H1 (cell line): ENCODE measurements at regions not wholly inside any gene's neighbourhood (a gene's known extent, or its start where the extent isn't known, plus 50 kb on each side); places are given as distances from the start of the nearest gene placed in this dataset.

ENCODE experiments used
- CTCF ChIA-PET: fragments of 300-600 bp; sonication (Branson Sonifier 250); formaldehyde crosslinking; loops from one replicate; lab custom pipeline; 2021; ENCODE audit not compliant: partially characterized antibody; lab: Charles Lee
- POLR2A ChIA-PET: fragments of 300-600 bp; sonication (Branson Sonifier 250); formaldehyde crosslinking; loops from one replicate; lab custom pipeline; 2021; ENCODE audit warnings: inconsistent platforms; ENCODE audit not compliant: partially characterized antibody; lab: Charles Lee
- DNase-seq, 2 experiments: peaks; one replicate each; pipeline versions ENCODE4 v3.0.0 to v3.0.0-alpha.2; 2010 to 2022; ENCODE audit warnings: low spot score in 2 of 2, low read depth in 1 of 2, mixed read lengths in 1 of 2
- FAIRE-seq: peaks from 2 replicates; lab custom pipeline; 2011; peaks lifted over from hg19 to GRCh38; lab: Jason Lieb, UNC
- H2AFZ ChIP-seq: 2 replicates; pipeline ENCODE4 v1.8.1; 2012; ENCODE audit warnings: low read length, inconsistent platforms
- H2AK5ac ChIP-seq: 2 replicates; pipeline ENCODE4 v1.6.1; 2013; ENCODE audit warnings: low read depth, low read length
- H2BK120ac ChIP-seq: replicated peaks from 2 replicates; pipeline ENCODE3; 2013; ENCODE audit warnings: low read depth, low read length, inconsistent platforms
- H2BK12ac ChIP-seq: 2 replicates; pipeline ENCODE4 v1.6.1; 2013; ENCODE audit warnings: low read depth, low read length
- H2BK15ac ChIP-seq: 2 replicates; pipeline ENCODE4 v1.6.1; 2013; ENCODE audit warnings: low read length
- H2BK20ac ChIP-seq: 2 replicates; pipeline ENCODE4 v1.6.1; 2013; ENCODE audit warnings: low read length
- H2BK5ac ChIP-seq: 2 replicates; pipeline ENCODE4 v1.6.1; 2013; ENCODE audit warnings: low read depth, low read length
- H3K14ac ChIP-seq: 2 replicates; pipeline ENCODE4 v1.6.1; 2013; ENCODE audit warnings: inconsistent platforms; ENCODE audit not compliant: insufficient read length
- H3K18ac ChIP-seq: 2 replicates; pipeline ENCODE4 v1.6.1; 2013; ENCODE audit warnings: low read length; ENCODE audit errors: extremely low read depth
- H3K23ac ChIP-seq: 2 replicates; pipeline ENCODE4 v1.6.1; 2013; ENCODE audit warnings: inconsistent platforms; ENCODE audit not compliant: insufficient read length
- H3K23me2 ChIP-seq: 2 replicates; pipeline ENCODE4 v1.6.1; 2013; ENCODE audit warnings: low read depth, low read length
- H3K27ac ChIP-seq: 2 replicates; pipeline ENCODE4 v1.6.1; 2011; ENCODE audit warnings: low read depth, low read length, inconsistent platforms
- H3K27me3 ChIP-seq, 4 experiments: replicated peaks in 1 of 4; 1 replicate in 1 of 4; 2 replicates in 3 of 4; pipeline versions ENCODE4 v1.6.1 to v1.8.1; 2011 to 2013; ENCODE audit warnings: low read length in 3 of 4, mild to moderate bottlenecking in 3 of 4, inconsistent platforms in 2 of 4, mixed read lengths in 2 of 4, moderate library complexity in 1 of 4; ENCODE audit not compliant: control insufficient read depth in 3 of 4, insufficient read depth in 3 of 4; ENCODE audit errors: extremely low read depth in 1 of 4
- H3K36me3 ChIP-seq, 4 experiments: 2 replicates each; pipeline versions ENCODE4 v1.6.1 to v1.8.1; 2011 to 2013; ENCODE audit warnings: mild to moderate bottlenecking in 4 of 4, low read length in 3 of 4, moderate library complexity in 2 of 4, control low read depth in 1 of 4, inconsistent platforms in 1 of 4; ENCODE audit not compliant: insufficient read depth in 4 of 4, control insufficient read depth in 2 of 4
- H3K4ac ChIP-seq: replicated peaks from 2 replicates; pipeline ENCODE3; 2013; ENCODE audit warnings: low read length, low read depth, mixed read lengths, inconsistent platforms; ENCODE audit not compliant: insufficient read length
- H3K4me1 ChIP-seq, 4 experiments: replicated peaks in 1 of 4; 1 replicate in 1 of 4; 2 replicates in 3 of 4; pipeline versions ENCODE4 v1.6.1 to v1.8.1; 2011 to 2013; ENCODE audit warnings: low read length in 3 of 4, inconsistent platforms in 2 of 4, mixed read lengths in 1 of 4; ENCODE audit not compliant: insufficient read depth in 4 of 4, control insufficient read depth in 3 of 4
- H3K4me2 ChIP-seq, 2 experiments: 2 replicates each; pipeline versions ENCODE4 v1.6.1 to v1.8.1; 2011 to 2013; ENCODE audit warnings: low read depth in 2 of 2, low read length in 2 of 2, control low read depth in 1 of 2, inconsistent platforms in 1 of 2, mild to moderate bottlenecking in 1 of 2; ENCODE audit not compliant: insufficient read depth in 1 of 2
- H3K4me3 ChIP-seq, 4 experiments: fragments of 200-600, 300-600 bp in 1 of 4; sonication (generic), shearing (Covaris generic), sonication (Bioruptor Twin) in 1 of 4; 2 replicates each; pipeline versions ENCODE4 v1.5.1 to v1.8.1; 2011 to 2016; ENCODE audit warnings: low read length in 4 of 4, low read depth in 3 of 4, control low read depth in 2 of 4, inconsistent platforms in 2 of 4, mild to moderate bottlenecking in 2 of 4, mixed read lengths in 1 of 4, moderate library complexity in 1 of 4; ENCODE audit not compliant: insufficient read depth in 2 of 4; ENCODE audit errors: extremely low read depth in 1 of 4
- H3K56ac ChIP-seq: replicated peaks from 2 replicates; pipeline ENCODE3; 2013; ENCODE audit warnings: low read depth, mild to moderate bottlenecking, mixed read lengths, low read length, inconsistent platforms; ENCODE audit not compliant: insufficient read length
- H3K79me1 ChIP-seq: 2 replicates; pipeline ENCODE4 v1.6.1; 2013; ENCODE audit warnings: low read depth, low read length, control low read depth
- H3K79me2 ChIP-seq, 2 experiments: 2 replicates each; pipeline versions ENCODE4 v1.6.1 to v1.8.1; 2012 to 2013; ENCODE audit warnings: low read length in 2 of 2, mild to moderate bottlenecking in 2 of 2, inconsistent platforms in 1 of 2; ENCODE audit not compliant: insufficient read depth in 2 of 2, control insufficient read depth in 1 of 2
- H3K9ac ChIP-seq, 4 experiments: replicated peaks in 1 of 4; 1 replicate in 1 of 4; 2 replicates in 3 of 4; pipeline versions ENCODE4 v1.6.1 to v1.8.1; 2011 to 2013; ENCODE audit warnings: low read depth in 3 of 4, low read length in 3 of 4, control low read depth in 2 of 4, mild to moderate bottlenecking in 2 of 4, moderate library complexity in 2 of 4, inconsistent platforms in 1 of 4; ENCODE audit errors: extremely low read depth in 1 of 4
- H3K9me3 ChIP-seq, 2 experiments: 2 replicates each; pipeline versions ENCODE4 v1.6.1 to v1.8.1; 2012 to 2013; ENCODE audit warnings: mild to moderate bottlenecking in 2 of 2, moderate library complexity in 2 of 2, control low read depth in 1 of 2, inconsistent platforms in 1 of 2, low read depth in 1 of 2, low read length in 1 of 2, mixed read lengths in 1 of 2; ENCODE audit not compliant: insufficient read depth in 2 of 2
- H4K20me1 ChIP-seq, 2 experiments: replicated peaks in 1 of 2; 2 replicates each; pipeline versions ENCODE3 to v1.8.1; 2011 to 2013; ENCODE audit warnings: inconsistent platforms in 2 of 2, low read length in 2 of 2, mild to moderate bottlenecking in 1 of 2; ENCODE audit not compliant: insufficient read depth in 2 of 2, control insufficient read depth in 1 of 2
- H4K5ac ChIP-seq: 2 replicates; pipeline ENCODE4 v1.6.1; 2013; ENCODE audit warnings: low read length, low read depth, mixed read lengths, inconsistent platforms; ENCODE audit not compliant: insufficient read length
- H4K8ac ChIP-seq: 2 replicates; pipeline ENCODE4 v1.8.0; 2013; ENCODE audit warnings: mild to moderate bottlenecking, moderate library complexity, low read length, inconsistent platforms; ENCODE audit not compliant: insufficient read depth; ENCODE audit errors: extremely low read depth
- H4K91ac ChIP-seq: replicated peaks from 2 replicates; pipeline ENCODE3; 2013; ENCODE audit warnings: low read length, mixed read lengths, inconsistent platforms; ENCODE audit not compliant: insufficient read length
- CBX5 ChIP-seq: fragments of 300-800, 300-1000 bp; sonication (generic); IDR thresholded peaks from 2 replicates; pipeline ENCODE4 v1.7.1; 2016; ENCODE audit warnings: antibody characterized with exemption, low read length, low read depth
- CTBP2 ChIP-seq: IDR thresholded peaks from 2 replicates; pipeline ENCODE4 v1.7.0; 2011; ENCODE audit warnings: borderline replicate concordance, mild to moderate bottlenecking, moderate library complexity, mixed read lengths, low read length; ENCODE audit not compliant: insufficient read depth, insufficient read length
- JUN ChIP-seq: IDR thresholded peaks from 2 replicates; pipeline ENCODE4 v1.6.1; 2011; ENCODE audit warnings: low read depth, mild to moderate bottlenecking, improper control_type of control experiment, low read length
- NRF1 ChIP-seq: IDR thresholded peaks from 2 replicates; pipeline ENCODE4 v1.6.1; 2011; ENCODE audit warnings: mild to moderate bottlenecking, low read depth, low read length, improper control_type of control experiment
- PHF8 ChIP-seq: fragments of 200-600 bp; sonication (generic); conservative IDR thresholded peaks from 2 replicates; pipeline ENCODE4 v1.7.1; 2012; ENCODE audit warnings: low read depth, mild to moderate bottlenecking, inconsistent platforms, low read length, moderate library complexity
- WGBS, 2 experiments: shearing (Covaris generic) in 1 of 2; methylation state at CpG; one replicate each; pipeline versions ENCODE4 v1.1.6 to v1.1.7; 2013 to 2015; ENCODE audit warnings: low lambda C conversion rate in 2 of 2, mixed read lengths in 2 of 2, inconsistent platforms in 1 of 2, low coverage in 1 of 2, missing lambda C conversion rate in 1 of 2; ENCODE audit not compliant: insufficient replicate concordance in 2 of 2, insufficient coverage in 1 of 2, insufficient read length in 1 of 2; ENCODE audit errors: extremely low coverage in 1 of 2, missing lambda C conversion rate in 1 of 2; 5-methylcytosine and 5-hydroxymethylcytosine counted together

DNA sequence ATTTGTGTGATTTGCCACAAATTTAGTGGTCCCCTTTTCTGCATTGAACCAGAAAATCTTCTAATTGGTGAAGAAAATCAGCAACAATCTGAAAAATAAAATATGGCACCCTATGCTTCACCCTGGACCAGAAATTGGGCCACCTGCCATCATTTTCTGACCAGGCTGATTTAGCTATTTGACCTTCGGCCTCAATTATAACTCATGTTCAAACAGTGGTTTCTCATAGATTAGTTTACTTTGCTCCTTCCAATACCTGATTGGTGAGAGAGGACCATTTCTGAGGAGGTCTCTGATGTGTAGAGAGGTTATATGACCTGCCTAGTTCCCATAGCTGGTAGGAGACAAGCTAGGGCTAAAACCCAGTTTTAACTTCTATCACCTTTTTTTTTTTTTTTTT is 59.0 kb downstream of the PTTG1 start:
- Histone ChIP-seq H2BK12ac (no peak overlapping the region), H3K4me2 (no peak overlapping the region), H3K27me3 (no peaks in the 10 kb centered on the region), H2BK20ac (0 out of 2 replicates have a peak overlapping the region, but pooled peaks have one; percentile 35), H3K9ac (no peak overlapping the region), H3K23ac (no peak overlapping the region), H3K79me2 (no peaks in the 10 kb centered on the region), H4K8ac (no peak overlapping the region), H4K5ac (no peak overlapping the region), H4K20me1 (no peaks in the 10 kb centered on the region), H2BK15ac (no peak overlapping the region), H3K9me3 (no peaks in the 10 kb centered on the region), H2AFZ (no peak overlapping the region), H3K27ac (no peak overlapping the region), H3K36me3 (no peaks in the 10 kb centered on the region), H2BK5ac (peak overlapping the region; percentile 19; the same call in 1 of the 2 replicates), H3K56ac (no peak overlapping the region), H3K4me3 (no peak overlapping the region), H3K4me1 (peaks cover 1 to 15% (median 14%) of the 10 kb centered on the region in 4 experiments; a peak in 6 of 7 replicates), H3K79me1 (no peaks in the 10 kb centered on the region), H2BK120ac (no peak overlapping the region), H3K23me2 (no peaks in the 10 kb centered on the region; the same call in 1 of the 2 replicates), H4K91ac (no peak overlapping the region), H3K14ac (no peak overlapping the region), H3K4ac (no peak overlapping the region), H2AK5ac (no peak overlapping the region), H3K18ac (no peak overlapping the region)
- DNase-seq (no peak), FAIRE-seq (no peak)
- no peak for TF ChIP-seq CBX5
- TF ChIP-seq JUN = no peak
- TF ChIP-seq NRF1 = no peak
- TF ChIP-seq CTBP2 = no peak
- no peak for TF ChIP-seq PHF8
- ChIA-PET POLR2A (no interaction called here), CTCF (interaction anchor here (4.6 kb wide), 1 partner anchor 42 kb away, joined by 15 read pairs; no protein-coding TSS in a partner anchor)
- WGBS, 2 experiments = 95% methylated on average over 1 of the region's 1 CpG; no CpG with 5 or more reads in 1 of the 2 experiments
